PC-9 (cell line): ENCODE measurements at regions not wholly inside any gene's neighbourhood (a gene's known extent, or its start where the extent isn't known, plus 50 kb on each side); places are given as distances from the start of the nearest gene placed in this dataset.
"Not testable (repeated sequence)": the region's sequence is repeated elsewhere in the genome, so short reads cannot be mapped to it uniquely, and the experiment has no call there.

Source experiments
- CTCF ChIP-seq: fragments of 200-600 bp; sonication (generic); conservative IDR thresholded peaks from 2 replicates; pipeline ENCODE4 v1.6.1; 2017; ENCODE audit warnings: mixed run types, antibody characterized with exemption, mild to moderate bottlenecking, moderate library complexity
- EZH2 ChIP-seq: fragments of 200-600 bp; sonication (generic); IDR thresholded peaks from 2 replicates; pipeline ENCODE4 v1.8.0; 2017; ENCODE audit warnings: antibody characterized with exemption, low read depth

GRCh38 chr20:5381527-5381926 lies 64.8 kb upstream of the PROKR2 start:
- not testable (repeated sequence) for TF ChIP-seq EZH2, CTCF
